HCT116 (cell line): ENCODE measurements at regions not wholly inside any gene's neighbourhood (a gene's known extent, or its start where the extent isn't known, plus 50 kb on each side); places are given as distances from the start of the nearest gene placed in this dataset.

Experiments used
- ATAC-seq: fragments of 200-7000 bp; cut with Tn5 transposase; 2 replicates; pipeline ENCODE4 v1.9.1; 2020; ENCODE audit warnings: mild to moderate bottlenecking, moderate library complexity
- BruUV-seq: library from RNA; stranded (reverse); fragments of 400-500 nt; replicated peaks from 2 replicates; lab custom pipeline; 2021; lab: Mats Ljungman, UMichigan
- CTCF ChIA-PET: fragments of 300-600 bp; sonication (Branson Sonifier 250); formaldehyde crosslinking; loops from one replicate; lab custom pipeline; 2021; ENCODE audit warnings: antibody characterized with exemption; lab: Charles Lee
- POLR2A ChIA-PET: fragments of 300-600, 350-600 bp; sonication (Branson Sonifier 250); formaldehyde crosslinking; loops from one replicate; lab custom pipeline; 2021; ENCODE audit warnings: antibody characterized with exemption; lab: Charles Lee
- RAD21 ChIA-PET, 2 experiments: fragments of 300-600 bp; sonication (Branson Sonifier 250); formaldehyde crosslinking; loops; one replicate each; lab custom pipeline; 2023; ENCODE audit warnings: low total read pairs in 2 of 2; ENCODE audit not compliant: uncharacterized antibody in 2 of 2, unreplicated experiment in 2 of 2, low non-redundant PET in 1 of 2; lab: Charles Lee
- DNase-seq: peaks from one replicate; pipeline ENCODE4 v3.0.0-alpha.2; 2010; ENCODE audit warnings: low read depth, low spot score
- H2AFZ ChIP-seq: fragments of 200-600 bp; shearing (Covaris generic), sonication (generic); 2 replicates; pipeline ENCODE4 v1.6.1; 2017; ENCODE audit warnings: low read depth, mixed run types, mixed read lengths, antibody characterized with exemption, low read length; ENCODE audit not compliant: poor library complexity, severe bottlenecking
- H3K27ac ChIP-seq: 2 replicates; pipeline ENCODE4 v1.5.1; 2012; ENCODE audit warnings: low read depth, low read length
- H3K27me3 ChIP-seq: fragments of 200-600 bp; sonication (generic); 2 replicates; pipeline ENCODE4 v1.6.1; 2016; ENCODE audit warnings: mixed run types, low read length, mixed read lengths; ENCODE audit not compliant: insufficient read depth
- H3K36me3 ChIP-seq, 2 experiments: fragments of 200-500 bp in 1 of 2; fragments of 200-600 bp in 1 of 2; sonication (Bioruptor generic) in 1 of 2; sonication (generic) in 1 of 2; 2 replicates each; pipeline versions ENCODE4 v1.5.1 to v1.6.1; 2014 to 2016; ENCODE audit warnings: low read length in 2 of 2, inconsistent platforms in 1 of 2, mixed read lengths in 1 of 2, mixed run types in 1 of 2; ENCODE audit not compliant: insufficient read depth in 2 of 2, control insufficient read depth in 1 of 2
- H3K4me1 ChIP-seq, 2 experiments: fragments of 200-600 bp in 1 of 2; sonication (generic) in 1 of 2; 2 replicates each; pipeline versions ENCODE4 v1.5.1 to v1.6.1; 2012 to 2017; ENCODE audit warnings: low read length in 2 of 2, inconsistent platforms in 1 of 2, mild to moderate bottlenecking in 1 of 2, mixed read lengths in 1 of 2, mixed run types in 1 of 2, moderate library complexity in 1 of 2; ENCODE audit not compliant: insufficient read depth in 2 of 2, control insufficient read depth in 1 of 2
- H3K4me2 ChIP-seq: fragments of 200-600 bp; sonication (generic); 2 replicates; pipeline ENCODE4 v1.6.1; 2017; ENCODE audit warnings: mixed run types, low read length, mixed read lengths
- H3K4me3 ChIP-seq, 2 experiments: fragments of 200-600 bp in 1 of 2; sonication (generic) in 1 of 2; replicated peaks in 1 of 2; 2 replicates each; pipeline ENCODE4 v1.5.1; 2011 to 2016; ENCODE audit warnings: low read length in 2 of 2, control low read depth in 1 of 2, low read depth in 1 of 2, mild to moderate bottlenecking in 1 of 2, mixed read lengths in 1 of 2, mixed run types in 1 of 2
- H3K79me2 ChIP-seq: fragments of 200-600 bp; sonication (generic); 2 replicates; pipeline ENCODE4 v1.6.1; 2017; ENCODE audit warnings: mild to moderate bottlenecking, mixed run types, low read length, moderate library complexity, mixed read lengths; ENCODE audit not compliant: insufficient read depth
- H3K9ac ChIP-seq: fragments of 200-600 bp; sonication (generic); 2 replicates; pipeline ENCODE4 v1.6.1; 2016; ENCODE audit warnings: low read length, mixed read lengths
- H3K9me2 ChIP-seq: fragments of 200-600 bp; sonication (generic), shearing (Covaris generic); 2 replicates; pipeline ENCODE4 v1.6.1; 2017; ENCODE audit warnings: mixed run types, mild to moderate bottlenecking, moderate library complexity; ENCODE audit not compliant: insufficient read depth
- H3K9me3 ChIP-seq, 2 experiments: fragments of 200-500 bp in 1 of 2; fragments of 200-600 bp in 1 of 2; sonication (Bioruptor generic) in 1 of 2; sonication (generic) in 1 of 2; 2 replicates each; pipeline ENCODE4 v1.6.1; 2014 to 2017; ENCODE audit warnings: low read length in 2 of 2, mixed read lengths in 2 of 2, inconsistent platforms in 1 of 2, low read depth in 1 of 2, mild to moderate bottlenecking in 1 of 2, mixed run types in 1 of 2, moderate library complexity in 1 of 2; ENCODE audit not compliant: control insufficient read depth in 1 of 2, insufficient read depth in 1 of 2
- H4K20me1 ChIP-seq: fragments of 200-600 bp; sonication (generic), shearing (Covaris generic); 2 replicates; pipeline ENCODE4 v1.6.1; 2017; ENCODE audit warnings: mixed run types, mild to moderate bottlenecking, moderate library complexity; ENCODE audit not compliant: insufficient read depth
- CBX3 ChIP-seq: IDR thresholded peaks from 2 replicates; pipeline ENCODE4 v1.6.1; 2012; ENCODE audit warnings: low read depth
- CEBPB ChIP-seq: IDR thresholded peaks from 2 replicates; pipeline ENCODE4 v1.6.1; 2012; ENCODE audit warnings: low read depth
- EGR1 ChIP-seq: IDR thresholded peaks from 2 replicates; pipeline ENCODE4 v1.6.1; 2012; ENCODE audit warnings: low read depth
- ELF1 ChIP-seq: IDR thresholded peaks from 2 replicates; pipeline ENCODE4 v1.6.1; 2012; ENCODE audit warnings: low read depth, borderline replicate concordance
- EZH2 ChIP-seq: fragments of 200-600 bp; sonication (generic); IDR thresholded peaks from 2 replicates; pipeline ENCODE4 v1.6.1; 2017; ENCODE audit warnings: antibody characterized with exemption, mixed run types
- EZH2phosphoT487 ChIP-seq: fragments of 200-600 bp; IDR thresholded peaks from 2 replicates; pipeline ENCODE4 v1.6.1; 2018; ENCODE audit warnings: antibody characterized with exemption, borderline replicate concordance
- FOSL1 ChIP-seq: IDR thresholded peaks from 2 replicates; pipeline ENCODE4 v1.6.1; 2012; ENCODE audit warnings: low read depth
- JUND ChIP-seq: IDR thresholded peaks from 2 replicates; pipeline ENCODE4 v1.6.1; 2012
- MAX ChIP-seq: IDR thresholded peaks from 2 replicates; pipeline ENCODE4 v1.6.1; 2012
- POLR2AphosphoS5 ChIP-seq: IDR thresholded peaks from 2 replicates; pipeline ENCODE4 v1.6.1; 2011; ENCODE audit warnings: mild to moderate bottlenecking, low read depth, low read length, moderate library complexity
- RAD21 ChIP-seq: IDR thresholded peaks from 2 replicates; pipeline ENCODE4 v1.6.1; 2012; ENCODE audit warnings: low read depth, mild to moderate bottlenecking
- SRF ChIP-seq: IDR thresholded peaks from 2 replicates; pipeline ENCODE4 v1.6.1; 2012; ENCODE audit warnings: low read depth
- TCF7L2 ChIP-seq: IDR thresholded peaks from 2 replicates; pipeline ENCODE4 v1.7.0; 2011; ENCODE audit warnings: borderline replicate concordance, inconsistent platforms; ENCODE audit not compliant: insufficient read depth, insufficient read length; ENCODE audit errors: extremely low read depth
- YY1 ChIP-seq: IDR thresholded peaks from 2 replicates; pipeline ENCODE4 v1.6.1; 2011; ENCODE audit warnings: low read length, low read depth, moderate library complexity, mild to moderate bottlenecking; ENCODE audit not compliant: insufficient replicate concordance; ENCODE audit errors: extremely low read depth
- ZNF274 ChIP-seq: fragments of 200-500 bp; sonication (Bioruptor generic); IDR thresholded peaks from 2 replicates; pipeline ENCODE4 v1.6.1; 2014; ENCODE audit warnings: mild to moderate bottlenecking, low read depth, low read length, inconsistent platforms
- intact Hi-C: fragments of 100-400 bp; cut with micrococcal nuclease; formaldehyde crosslinking; loops from 2 replicates; pipeline ENCODE4 v1.10.0; 2022
- TF ChIP-seq, protein P1 (sequence below): IDR thresholded peaks from 2 replicates; pipeline ENCODE4 v1.6.1; 2011; ENCODE audit warnings: mild to moderate bottlenecking, low read length, moderate library complexity; ENCODE audit not compliant: insufficient replicate concordance; ENCODE audit errors: extremely low read depth
- TF ChIP-seq, protein P2 (sequence below): IDR thresholded peaks from 2 replicates; pipeline ENCODE4 v1.6.1; 2012

DNA sequence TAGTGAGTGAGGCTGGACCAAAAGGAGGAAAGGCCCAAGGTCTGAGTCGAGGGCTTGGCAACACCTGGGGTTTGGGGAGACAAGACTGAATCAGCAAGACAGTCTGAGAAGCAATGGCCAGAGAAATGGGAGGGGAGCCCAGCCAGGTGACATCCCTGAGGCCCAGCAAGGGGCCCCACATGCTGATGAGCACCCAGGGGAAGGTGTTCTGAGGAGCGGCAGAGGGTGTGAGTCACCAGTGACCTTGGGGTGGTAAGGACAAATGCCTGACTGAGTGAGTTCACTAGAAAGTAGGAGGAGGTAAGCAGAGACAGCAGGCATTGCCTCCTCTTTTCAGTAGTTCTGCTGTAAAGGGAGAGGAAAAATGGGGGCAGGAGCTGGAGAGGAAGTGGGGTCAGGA, 192.4 kb upstream of the GALNT2 start:
- CTCF ChIA-PET = no interaction called here
- H3K9me3 ChIP-seq = no peaks in the 10 kb centered on the region
- H3K9ac ChIP-seq = no peak overlapping the region
- no peak overlapping the region for H3K4me3 ChIP-seq
- POLR2A ChIA-PET = no interaction called here
- no peak for DNase-seq
- peak; percentile 72 for ATAC-seq
- RAD21 ChIA-PET = no interaction called here
- H3K9me2 ChIP-seq = no peaks in the 10 kb centered on the region
- peak overlapping the region; percentile 20 for H2AFZ ChIP-seq
- peak overlapping the region; percentile 44 for H3K4me2 ChIP-seq
- no peaks in the 10 kb centered on the region for H3K79me2 ChIP-seq
- H3K4me1 ChIP-seq = peaks cover 0 to 11% of the 10 kb centered on the region in 2 experiments; a peak in 2 of 4 replicates
- no TSS peak for BruUV-seq
- TF ChIP-seq CEBPB (no peak), TCF7L2 (peak; percentile 68)
- H3K27me3 ChIP-seq = peaks cover 23% of the 10 kb centered on the region
- no peaks in the 10 kb centered on the region for H4K20me1 ChIP-seq
- H3K36me3 ChIP-seq = no peaks in the 10 kb centered on the region
- intact Hi-C loops = no loop called here
- no peak overlapping the region for H3K27ac ChIP-seq

DNA sequence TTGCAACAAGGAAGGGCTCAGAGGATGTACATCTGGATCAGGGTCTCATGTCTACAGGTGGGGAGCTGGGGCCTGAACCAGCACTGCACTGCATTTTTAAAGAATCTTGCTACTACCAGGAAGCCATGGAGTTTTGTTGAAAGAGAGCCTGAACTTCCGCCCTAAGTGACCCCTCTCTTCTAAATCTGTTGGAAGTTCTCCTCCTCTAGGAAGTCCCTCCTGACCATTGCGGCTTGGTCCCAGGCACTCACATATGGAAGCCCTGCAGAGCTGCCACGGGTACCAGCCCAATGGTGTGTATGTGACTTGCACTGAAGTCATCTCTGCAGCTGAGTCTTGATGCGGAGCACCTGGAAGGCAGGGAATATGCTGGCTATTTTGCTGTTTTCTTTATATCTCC, 192.0 kb upstream of the GALNT2 start:
- ChIA-PET RAD21 (no interaction called here), POLR2A (no interaction called here), CTCF (no interaction called here)
- Histone ChIP-seq H3K4me3 (no peak overlapping the region), H3K27me3 (peaks cover 27% of the 10 kb centered on the region), H4K20me1 (no peaks in the 10 kb centered on the region), H3K79me2 (no peaks in the 10 kb centered on the region), H3K9me2 (no peaks in the 10 kb centered on the region), H3K4me2 (no peak overlapping the region), H3K36me3 (no peaks in the 10 kb centered on the region), H3K9ac (no peak overlapping the region), H3K27ac (no peak overlapping the region), H3K4me1 (peaks cover 0 to 11% of the 10 kb centered on the region in 2 experiments; a peak in 2 of 4 replicates), H3K9me3 (no peaks in the 10 kb centered on the region), H2AFZ (no peak overlapping the region)
- no TSS peak for BruUV-seq
- 0 out of 2 replicates have a peak, but pooled peaks have one; percentile 11 for ATAC-seq
- no peak for DNase-seq
- intact Hi-C loops = no loop called here
- TF ChIP-seq POLR2AphosphoS5 (no peak), ZNF274 (no peak), CBX3 (no peak), EZH2phosphoT487 (no peak), RAD21 (no peak), CEBPB (no peak), SRF (no peak), FOSL1 (no peak), EGR1 (no peak), YY1 (no peak), EZH2 (no peak), JUND (no peak), ELF1 (no peak), MAX (no peak)
- TF ChIP-seq, protein P1, sequence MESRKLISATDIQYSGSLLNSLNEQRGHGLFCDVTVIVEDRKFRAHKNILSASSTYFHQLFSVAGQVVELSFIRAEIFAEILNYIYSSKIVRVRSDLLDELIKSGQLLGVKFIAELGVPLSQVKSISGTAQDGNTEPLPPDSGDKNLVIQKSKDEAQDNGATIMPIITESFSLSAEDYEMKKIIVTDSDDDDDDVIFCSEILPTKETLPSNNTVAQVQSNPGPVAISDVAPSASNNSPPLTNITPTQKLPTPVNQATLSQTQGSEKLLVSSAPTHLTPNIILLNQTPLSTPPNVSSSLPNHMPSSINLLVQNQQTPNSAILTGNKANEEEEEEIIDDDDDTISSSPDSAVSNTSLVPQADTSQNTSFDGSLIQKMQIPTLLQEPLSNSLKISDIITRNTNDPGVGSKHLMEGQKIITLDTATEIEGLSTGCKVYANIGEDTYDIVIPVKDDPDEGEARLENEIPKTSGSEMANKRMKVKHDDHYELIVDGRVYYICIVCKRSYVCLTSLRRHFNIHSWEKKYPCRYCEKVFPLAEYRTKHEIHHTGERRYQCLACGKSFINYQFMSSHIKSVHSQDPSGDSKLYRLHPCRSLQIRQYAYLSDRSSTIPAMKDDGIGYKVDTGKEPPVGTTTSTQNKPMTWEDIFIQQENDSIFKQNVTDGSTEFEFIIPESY = no peak
- TF ChIP-seq, protein P2, sequence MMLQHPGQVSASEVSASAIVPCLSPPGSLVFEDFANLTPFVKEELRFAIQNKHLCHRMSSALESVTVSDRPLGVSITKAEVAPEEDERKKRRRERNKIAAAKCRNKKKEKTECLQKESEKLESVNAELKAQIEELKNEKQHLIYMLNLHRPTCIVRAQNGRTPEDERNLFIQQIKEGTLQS = no peak
